ENCODE measurements at regions not wholly inside any gene's neighbourhood (a gene's known extent, or its start where the extent isn't known, plus 50 kb on each side); places are given as distances from the start of the nearest gene placed in this dataset.

GRCh38 chr5:89537800-89538199, 654.8 kb upstream of the MEF2C start:
- TF ChIP-seq CTCF (IDR thresholded peaks at IDR 0.05; ENCODE audit: insufficient read depth, low read depth, low read length), result no peak
- TF ChIP-seq EZH2 (IDR thresholded peaks at IDR 0.05; ENCODE audit: insufficient read depth, low read length), result no peak
